GM13977 (cell line): ENCODE measurements at regions not wholly inside any gene's neighbourhood (a gene's known extent, or its start where the extent isn't known, plus 50 kb on each side); places are given as distances from the start of the nearest gene placed in this dataset.

Source experiments
- DNase-seq: peaks from one replicate; pipeline ENCODE4 v3.0.0; 2012; ENCODE audit warnings: low spot score
- CTCF ChIP-seq: IDR thresholded peaks from 2 replicates; pipeline ENCODE4 v1.5.1; 2012; ENCODE audit warnings: mild to moderate bottlenecking, control low read depth; ENCODE audit not compliant: insufficient read depth; ENCODE audit errors: extremely low read depth, missing control alignments
- in situ Hi-C: fragments of 300-500 bp; cut with MboI; formaldehyde crosslinking; loops from one replicate; pipeline ENCODE4 v1.12.0; 2022; ENCODE audit warnings: low sequenced_read_pairs, low pct_unique_long_range_greater_than_20kb, mixed read lengths, inconsistent platforms; ENCODE audit not compliant: unreplicated experiment

DNA sequence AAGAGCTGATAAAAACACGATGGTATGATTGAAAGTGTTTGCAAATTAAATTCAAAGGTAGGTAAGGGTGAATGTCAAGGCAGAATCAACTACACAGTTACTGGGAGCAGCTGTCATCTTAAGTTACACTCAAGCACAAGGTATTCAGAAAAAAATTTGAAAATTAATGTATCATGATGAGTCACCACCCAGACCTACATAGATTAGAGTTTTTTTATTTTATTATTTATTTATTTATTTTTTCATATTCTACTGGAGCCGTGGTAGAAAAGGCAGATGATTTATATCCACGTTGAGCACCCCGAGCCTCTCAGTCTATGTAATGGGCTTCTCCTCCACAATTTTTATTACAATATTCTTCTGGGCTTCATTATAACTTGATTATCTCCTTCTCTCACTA, 728.9 kb upstream of the ARGLU1 start:
- in situ Hi-C loops: no loop called here
- TF ChIP-seq CTCF: no peak

GRCh38 chr13:107295416-107296140, 727.6 kb upstream of the ARGLU1 start:
- no peak for DNase-seq
- in situ Hi-C loops: no loop called here

More for the DNA sequence above, 728.9 kb upstream of the ARGLU1 start:
- DNase-seq: no peak

GRCh38 chr13:107293924-107294323, 726.0 kb upstream of the ARGLU1 start:
- in situ Hi-C loops: no loop called here
- DNase-seq: no peak
- no peak for TF ChIP-seq CTCF

More at GRCh38 chr13:107295416-107296140, 727.6 kb upstream of the ARGLU1 start:
- no peak for TF ChIP-seq CTCF

DNA sequence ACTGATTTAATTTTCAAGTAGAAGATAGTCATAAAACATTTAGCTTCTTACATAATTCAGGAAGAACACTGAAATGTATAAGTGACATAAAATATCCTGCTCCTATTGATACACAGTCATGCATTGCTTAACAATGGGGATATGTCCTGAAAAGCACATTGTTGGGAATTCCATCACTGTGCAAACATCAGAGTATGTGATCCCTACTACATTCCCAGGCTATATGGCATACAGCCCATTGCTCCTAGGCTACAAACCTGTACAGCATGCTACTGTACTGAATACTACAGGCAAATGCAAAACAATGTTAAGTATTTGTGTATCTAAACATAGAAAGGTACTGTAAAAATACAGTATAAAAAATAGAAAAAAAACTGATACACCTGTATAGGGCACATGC, 723.9 kb upstream of the ARGLU1 start:
- TF ChIP-seq CTCF: no peak
- DNase-seq: no peak
- in situ Hi-C loops: no loop called here

GRCh38 chr13:107289540-107289939, 721.6 kb upstream of the ARGLU1 start:
- TF ChIP-seq CTCF: no peak
- in situ Hi-C loops: no loop called here

GRCh38 chr13:107284173-107284572, 716.2 kb upstream of the ARGLU1 start:
- no peak for DNase-seq
- no peak for TF ChIP-seq CTCF
- in situ Hi-C loops: no loop called here

More at GRCh38 chr13:107289540-107289939, 721.6 kb upstream of the ARGLU1 start:
- no peak for DNase-seq
